GM23338 (cell line): ENCODE measurements at regions not wholly inside any gene's neighbourhood (a gene's known extent, or its start where the extent isn't known, plus 50 kb on each side); places are given as distances from the start of the nearest gene placed in this dataset.

Experiments
- ATAC-seq: fragments of 200-7000 bp; cut with Tn5 transposase; 3 replicates; pipeline ENCODE4 v1.9.1; 2020
- DNase-seq: peaks from one replicate; pipeline ENCODE4 v3.0.0-alpha.2; 2015; ENCODE audit warnings: low spot score
- H2AFZ ChIP-seq: fragments of 200-600 bp; sonication (generic); 2 replicates; pipeline ENCODE4 v1.8.0; 2016; ENCODE audit warnings: antibody characterized with exemption, mild to moderate bottlenecking, moderate library complexity
- H3F3A ChIP-seq: fragments of 200-600 bp; sonication (generic); replicated peaks from 2 replicates; pipeline ENCODE4 v1.8.0; 2017; ENCODE audit warnings: antibody characterized with exemption, mixed run types, low read depth
- H3K27ac ChIP-seq: fragments of 200-600 bp; sonication (generic); 2 replicates; pipeline ENCODE4 v1.6.1; 2016; ENCODE audit warnings: low read depth
- H3K27me3 ChIP-seq: fragments of 200-600 bp; sonication (generic); 2 replicates; pipeline ENCODE4 v1.8.0; 2016; ENCODE audit warnings: mild to moderate bottlenecking, mixed run types, moderate library complexity; ENCODE audit not compliant: insufficient read depth
- H3K36me3 ChIP-seq: fragments of 200-600 bp; sonication (generic); 2 replicates; pipeline ENCODE4 v1.8.0; 2016; ENCODE audit warnings: mild to moderate bottlenecking; ENCODE audit not compliant: insufficient read depth
- H3K4me1 ChIP-seq: fragments of 200-600 bp; sonication (generic); 2 replicates; pipeline ENCODE4 v1.8.0; 2016; ENCODE audit warnings: mild to moderate bottlenecking, moderate library complexity; ENCODE audit not compliant: insufficient read depth
- H3K4me2 ChIP-seq: fragments of 200-600 bp; sonication (generic); 2 replicates; pipeline ENCODE4 v1.7.1; 2017; ENCODE audit warnings: mixed run types
- H3K4me3 ChIP-seq: fragments of 200-600 bp; sonication (generic); 2 replicates; pipeline ENCODE4 v1.6.1; 2016; ENCODE audit warnings: mixed run types
- H3K79me2 ChIP-seq: fragments of 200-600 bp; sonication (generic); replicated peaks from 2 replicates; pipeline ENCODE4 v1.8.0; 2017; ENCODE audit warnings: mild to moderate bottlenecking; ENCODE audit not compliant: insufficient read depth
- H3K9me2 ChIP-seq: fragments of 200-600 bp; sonication (generic); 2 replicates; pipeline ENCODE4 v1.8.0; 2017; ENCODE audit not compliant: insufficient read depth
- H4K20me1 ChIP-seq: fragments of 200-600 bp; sonication (generic); replicated peaks from 2 replicates; pipeline ENCODE4 v1.8.0; 2017; ENCODE audit warnings: mild to moderate bottlenecking; ENCODE audit not compliant: insufficient read depth
- H3K27ac Mint-ChIP-seq: 2 replicates; pipeline ENCODE4 v1.8.0; 2020; ENCODE audit warnings: inconsistent platforms, mild to moderate bottlenecking, moderate library complexity, mixed read lengths
- H3K27me3 Mint-ChIP-seq: 3 replicates; pipeline ENCODE4 v1.8.0; 2022; ENCODE audit warnings: low read depth, mild to moderate bottlenecking, moderate library complexity, mixed read lengths, inconsistent platforms; ENCODE audit not compliant: insufficient read depth, poor library complexity
- H3K36me3 Mint-ChIP-seq: 3 replicates; pipeline ENCODE4 v1.8.0; 2021; ENCODE audit warnings: low read depth, mild to moderate bottlenecking, inconsistent platforms, moderate library complexity, mixed read lengths
- H3K4me1 Mint-ChIP-seq: 3 replicates; pipeline ENCODE4 v1.8.0; 2020; ENCODE audit warnings: mild to moderate bottlenecking, inconsistent platforms, mixed read lengths
- H3K4me3 Mint-ChIP-seq: 3 replicates; pipeline ENCODE4 v1.8.0; 2021; ENCODE audit warnings: moderate library complexity, mild to moderate bottlenecking, inconsistent platforms, mixed read lengths
- H3K9me3 Mint-ChIP-seq: 3 replicates; pipeline ENCODE4 v1.8.0; 2020; ENCODE audit warnings: moderate library complexity, mild to moderate bottlenecking, inconsistent platforms, mixed read lengths
- CREB1 ChIP-seq: fragments of 250-450 bp; sonication (Bioruptor Pico); IDR thresholded peaks from 2 replicates; pipeline ENCODE4 v1.5.0; 2020; ENCODE audit warnings: low read depth, mild to moderate bottlenecking, moderate library complexity
- CTCF ChIP-seq, 2 experiments: fragments of 200-600 bp in 1 of 2; sonication (generic) in 1 of 2; conservative IDR thresholded peaks; 2 replicates each; pipeline versions ENCODE4 v1.5.1 to v1.6.1; 2016 to 2017; ENCODE audit warnings: antibody characterized with exemption in 2 of 2, low read depth in 2 of 2, mild to moderate bottlenecking in 2 of 2, moderate library complexity in 1 of 2
- ETS1 ChIP-seq: IDR thresholded peaks from 2 replicates; pipeline ENCODE4 v1.6.1; 2016; ENCODE audit warnings: antibody characterized with exemption
- EZH2phosphoT487 ChIP-seq: fragments of 200-600 bp; sonication (generic); IDR thresholded peaks from one replicate; pipeline ENCODE4 v1.8.1; 2018; ENCODE audit warnings: antibody characterized with exemption; ENCODE audit not compliant: unreplicated experiment
- JUNB ChIP-seq: IDR thresholded peaks from one replicate; pipeline ENCODE4 v1.6.1; 2016; ENCODE audit warnings: antibody characterized with exemption; ENCODE audit not compliant: unreplicated experiment
- POLR2AphosphoS5 ChIP-seq: IDR thresholded peaks from 2 replicates; pipeline ENCODE4 v1.6.1; 2016; ENCODE audit warnings: antibody characterized with exemption, low read depth
- STAT1 ChIP-seq: IDR thresholded peaks from one replicate; pipeline ENCODE4 v1.6.1; 2016; ENCODE audit warnings: antibody characterized with exemption; ENCODE audit not compliant: unreplicated experiment
- ZNF114 ChIP-seq: fragments of 250-450 bp; sonication (Bioruptor Pico); IDR thresholded peaks from 2 replicates; pipeline ENCODE4 v1.5.0; 2020; ENCODE audit warnings: mild to moderate bottlenecking, moderate library complexity
- ZNF331 ChIP-seq: fragments of 250-450 bp; sonication (Bioruptor Pico); IDR thresholded peaks from 2 replicates; pipeline ENCODE4 v1.5.0; 2020; ENCODE audit warnings: low read depth, mild to moderate bottlenecking, moderate library complexity
- ZNF462 ChIP-seq: fragments of 250-450 bp; sonication (Bioruptor Pico); IDR thresholded peaks from 2 replicates; pipeline ENCODE4 v1.5.0; 2020; ENCODE audit warnings: mild to moderate bottlenecking, moderate library complexity

- no peak for TF ChIP-seq ETS1
- TF ChIP-seq POLR2AphosphoS5, result no peak
- no peak for TF ChIP-seq ZNF114 (CRISPR knock-in tag)
- no peak for TF ChIP-seq CREB1 (CRISPR knock-in tag)
- TF ChIP-seq EZH2phosphoT487, result no peak
- TF ChIP-seq ZNF462 (CRISPR knock-in tag), result no peak
Observed at GRCh38 chr15:93823971-93824913, 407.1 kb upstream of the MCTP2 start (continued).

- DNase-seq (no peak), ATAC-seq (no peak)
- Mint-ChIP-seq H3K36me3 (peaks cover 7% of the 10 kb centered on the region; the same call in 2 of the 3 replicates), H3K27me3 (no peaks in the 10 kb centered on the region), H3K27ac (no peak overlapping the region), H3K4me1 (peaks cover 15% of the 10 kb centered on the region), H3K4me3 (no peak overlapping the region), H3K9me3 (peaks cover 11% of the 10 kb centered on the region; the same call in 2 of the 3 replicates)
- no peak overlapping the region for H3K4me2 ChIP-seq
- no peaks in the 10 kb centered on the region for H3K79me2 ChIP-seq
- no peaks in the 10 kb centered on the region for H4K20me1 ChIP-seq
- peaks cover 9% of the 10 kb centered on the region; the same call in 1 of the 2 replicates for H3K4me1 ChIP-seq
- H3K27ac ChIP-seq, result no peak overlapping the region
- H2AFZ ChIP-seq, result no peak overlapping the region
- no peak overlapping the region for H3K4me3 ChIP-seq
- H3K9me2 ChIP-seq, result no peaks in the 10 kb centered on the region
- H3K36me3 ChIP-seq, result no peaks in the 10 kb centered on the region
- H3K27me3 ChIP-seq, result no peaks in the 10 kb centered on the region
- H3F3A ChIP-seq, result no peaks in the 10 kb centered on the region
- TF ChIP-seq STAT1 (no peak), CTCF (conservative IDR thresholded peaks at IDR 0.05; ENCODE audit: low read depth in 2 of 2) (no peak), ZNF331 (CRISPR knock-in tag) (no peak), ETS1 (no peak), JUNB (no peak)
Observed at GRCh38 chr15:93820566-93820965, 410.8 kb upstream of the MCTP2 start.
